HG02623 (cell line): ENCODE measurements at regions not wholly inside any gene's neighbourhood (a gene's known extent, or its start where the extent isn't known, plus 50 kb on each side); places are given as distances from the start of the nearest gene placed in this dataset.

ENCODE experiments used
- ATAC-seq: cut with Tn5 transposase; IDR thresholded peaks from one replicate; pipeline ENCODE4 v1.9.1; 2021; ENCODE audit warnings: moderate library complexity; ENCODE audit not compliant: unreplicated experiment

DNA sequence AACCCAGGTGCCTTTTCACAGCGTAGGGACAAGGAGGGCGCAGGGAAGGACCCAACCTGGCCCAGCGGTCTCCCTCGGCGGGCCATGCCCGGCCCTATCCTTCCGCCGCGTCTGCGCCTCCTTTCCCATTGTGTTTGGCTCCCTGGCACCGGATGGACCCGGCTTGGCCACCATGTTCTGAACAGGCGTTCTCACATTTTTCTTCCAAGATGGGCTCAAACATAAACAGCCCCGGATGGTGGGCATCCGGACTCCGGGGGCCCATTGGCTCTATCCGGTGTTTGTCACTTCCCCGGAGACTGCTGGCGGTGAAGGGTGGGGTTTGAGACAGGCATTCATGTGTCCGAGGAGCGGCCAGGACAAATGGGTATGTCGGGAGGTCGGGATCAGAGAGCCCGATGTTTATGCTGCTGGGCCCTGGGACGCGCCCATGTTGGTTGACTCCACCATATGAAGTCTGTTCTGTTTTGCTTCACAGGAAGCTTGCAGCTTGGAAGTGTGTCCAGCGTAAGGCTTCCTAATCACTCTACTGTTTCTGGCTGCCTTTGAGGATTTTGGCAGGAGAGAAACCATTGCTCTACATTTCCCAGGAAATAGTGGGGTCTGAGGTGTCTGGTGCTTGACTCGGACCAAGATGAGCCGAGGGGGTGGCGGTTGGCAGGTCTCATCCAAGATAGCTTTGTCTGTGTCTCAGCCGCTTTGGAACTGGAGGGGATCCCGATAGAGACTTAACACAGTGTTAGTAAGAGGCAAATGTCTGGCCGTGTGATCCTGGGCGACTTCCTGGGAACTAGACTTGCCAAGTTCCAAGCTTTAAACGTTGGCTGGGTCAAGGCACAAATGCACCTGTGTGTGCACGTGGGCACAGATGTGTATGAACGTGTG, 188.3 kb downstream of the IRF8 start:
- ATAC-seq = no peak

DNA sequence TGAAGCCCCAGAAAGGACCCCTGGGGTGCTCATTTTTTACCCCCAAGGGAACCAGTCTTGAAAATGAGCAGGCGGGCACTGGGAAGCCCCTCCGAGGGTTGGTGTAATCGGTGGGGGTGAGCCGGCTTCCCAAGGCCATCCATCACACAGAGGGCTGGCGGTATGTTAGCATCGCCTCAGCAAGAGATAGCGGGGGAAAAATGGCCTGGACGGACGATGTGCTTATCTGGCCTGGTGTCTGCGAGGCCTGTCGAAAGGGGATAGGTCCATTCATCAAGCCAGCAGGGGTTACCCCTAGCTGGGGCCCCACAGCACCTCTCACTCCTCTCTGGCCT, 188.9 kb downstream of the IRF8 start:
- ATAC-seq = no peak

DNA sequence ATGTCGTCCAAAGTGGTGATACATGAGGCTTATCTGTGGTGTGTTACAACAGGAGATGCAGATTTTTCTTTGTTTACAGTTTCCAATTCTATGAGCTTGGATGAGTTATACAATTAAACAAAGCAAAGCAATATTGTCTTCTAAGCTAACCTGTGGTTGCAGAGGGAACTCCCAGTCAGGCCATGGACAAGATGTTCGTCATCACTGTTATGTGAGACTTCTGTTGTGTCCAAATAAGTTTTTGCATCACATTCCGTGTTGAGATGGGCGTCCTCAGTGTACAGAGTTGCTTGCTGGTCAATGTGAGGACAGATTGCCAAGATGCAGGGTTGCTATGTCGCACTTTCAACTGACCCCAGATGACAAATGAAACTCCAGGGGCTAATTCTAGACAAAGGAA, 189.3 kb downstream of the IRF8 start:
- ATAC-seq = no peak

DNA sequence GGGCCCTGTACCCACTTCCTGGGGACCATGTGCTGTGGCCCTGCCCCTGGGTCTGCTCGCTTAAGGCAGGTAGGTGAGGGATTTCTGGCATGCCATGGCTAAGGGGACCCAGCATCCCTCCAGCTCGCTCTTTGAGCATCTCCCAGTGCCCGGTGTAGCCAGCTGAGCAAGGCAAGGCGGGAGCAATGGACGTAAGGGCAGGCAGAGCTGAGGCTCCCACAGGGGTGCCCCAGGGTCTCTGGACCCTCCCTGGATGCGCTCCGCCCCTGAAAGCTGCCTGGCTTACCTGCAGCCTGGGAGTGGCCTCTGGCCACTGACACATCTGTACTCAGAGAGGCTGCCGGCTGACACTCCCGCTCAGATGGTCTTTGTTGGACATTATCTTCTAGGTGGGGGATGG, 189.9 kb downstream of the IRF8 start:
- ATAC-seq = no peak

DNA sequence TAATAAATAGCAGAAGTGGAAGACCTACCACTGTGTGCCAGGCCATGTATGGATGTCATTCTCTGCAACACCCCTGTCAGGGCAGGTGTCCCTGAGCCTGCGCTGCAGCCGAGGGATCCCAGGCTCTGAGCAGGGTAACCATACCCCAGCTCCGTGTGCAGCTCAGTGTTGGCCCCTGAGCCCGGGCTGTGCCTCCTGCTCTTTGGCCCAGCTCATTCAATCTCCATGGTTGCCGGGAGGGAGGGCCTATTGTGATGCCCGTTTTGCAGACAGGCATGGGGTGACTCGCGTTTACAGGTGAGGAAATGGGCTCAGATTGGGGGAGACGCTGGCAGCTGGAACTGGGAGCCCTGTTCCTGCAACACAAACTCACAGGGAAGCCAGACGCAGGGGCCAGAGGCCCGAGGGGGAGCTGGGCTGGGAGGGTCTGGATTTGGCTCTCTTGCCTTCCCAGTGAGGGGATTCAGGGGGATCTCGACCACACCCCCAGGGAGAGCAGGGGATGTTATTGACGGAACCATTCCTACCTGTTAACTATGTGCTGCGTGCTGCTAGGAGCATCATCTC, 190.5 kb downstream of the IRF8 start:
- ATAC-seq = no peak

DNA sequence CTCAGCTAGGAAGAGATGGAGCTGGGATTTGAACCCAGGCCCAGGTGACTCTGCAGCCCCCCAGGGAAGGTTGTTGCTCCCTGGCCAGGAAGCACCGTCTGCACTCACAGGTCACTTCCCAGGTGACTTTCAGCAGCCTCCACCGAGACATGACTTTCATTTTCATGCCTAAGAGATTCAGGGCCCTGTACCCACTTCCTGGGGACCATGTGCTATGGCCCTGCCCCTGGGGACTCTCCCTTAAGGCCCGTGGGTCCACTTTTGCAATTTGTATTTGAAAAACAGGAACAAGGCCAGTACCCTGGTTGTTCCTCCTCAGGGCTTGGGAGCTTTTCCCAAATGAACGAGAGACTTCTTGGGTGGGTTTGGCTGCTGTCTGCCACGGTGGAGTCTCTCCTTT, 191.0 kb downstream of the IRF8 start:
- ATAC-seq = no peak

DNA sequence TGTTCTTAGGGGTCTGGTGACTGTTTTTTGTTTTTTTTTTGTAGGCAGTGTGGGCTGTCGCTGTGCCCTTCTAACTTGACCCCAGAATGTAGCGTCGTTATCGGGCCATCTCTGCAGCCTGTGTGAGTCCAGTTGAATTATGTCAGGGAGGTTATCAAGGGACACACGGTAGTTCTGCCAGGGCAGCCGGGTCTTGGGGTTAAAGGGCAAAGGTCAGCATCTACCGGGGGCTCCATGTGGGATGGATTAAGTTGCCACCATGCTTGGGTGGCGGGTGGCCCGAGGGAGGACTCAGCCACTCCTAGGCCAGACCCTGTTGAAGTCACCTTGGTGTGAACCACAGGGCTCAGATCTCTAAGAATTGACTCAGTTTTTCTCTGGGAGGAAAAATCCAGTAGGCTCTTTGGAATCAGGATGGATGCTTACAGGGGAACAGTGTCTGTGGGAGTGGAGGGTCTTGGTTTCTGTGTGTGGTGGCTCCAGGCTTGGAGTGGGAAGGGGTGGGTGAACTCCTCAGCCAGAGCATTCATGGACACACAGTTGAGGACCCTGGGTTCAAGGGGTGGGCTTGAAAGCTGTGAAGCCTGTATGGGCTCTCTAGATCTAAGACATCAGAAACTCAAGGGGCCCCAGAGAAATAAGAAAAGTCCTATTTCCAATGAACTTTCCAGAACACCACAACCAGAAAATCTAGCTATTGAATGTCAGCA, 191.7 kb downstream of the IRF8 start:
- ATAC-seq = no peak

DNA sequence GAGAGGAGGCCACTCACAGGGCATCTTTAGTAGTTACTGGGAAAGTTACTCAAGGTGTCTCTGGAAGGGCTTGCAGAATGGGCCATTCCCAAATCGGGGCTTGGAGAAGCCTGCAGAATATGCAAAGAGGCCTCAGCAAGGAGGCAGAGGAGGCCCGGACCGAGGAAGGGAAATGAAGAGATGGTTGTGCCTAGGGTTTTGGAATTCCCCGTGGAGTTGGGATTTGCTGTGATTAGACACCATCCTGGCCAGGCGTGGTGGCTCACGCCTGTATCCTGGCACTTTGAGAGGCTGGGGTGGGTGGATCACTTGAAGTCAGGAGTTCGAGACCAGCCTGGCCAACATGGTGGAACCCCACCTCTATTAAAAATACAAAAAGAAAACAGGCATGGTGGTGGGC, 193.0 kb downstream of the IRF8 start:
- no peak for ATAC-seq

DNA sequence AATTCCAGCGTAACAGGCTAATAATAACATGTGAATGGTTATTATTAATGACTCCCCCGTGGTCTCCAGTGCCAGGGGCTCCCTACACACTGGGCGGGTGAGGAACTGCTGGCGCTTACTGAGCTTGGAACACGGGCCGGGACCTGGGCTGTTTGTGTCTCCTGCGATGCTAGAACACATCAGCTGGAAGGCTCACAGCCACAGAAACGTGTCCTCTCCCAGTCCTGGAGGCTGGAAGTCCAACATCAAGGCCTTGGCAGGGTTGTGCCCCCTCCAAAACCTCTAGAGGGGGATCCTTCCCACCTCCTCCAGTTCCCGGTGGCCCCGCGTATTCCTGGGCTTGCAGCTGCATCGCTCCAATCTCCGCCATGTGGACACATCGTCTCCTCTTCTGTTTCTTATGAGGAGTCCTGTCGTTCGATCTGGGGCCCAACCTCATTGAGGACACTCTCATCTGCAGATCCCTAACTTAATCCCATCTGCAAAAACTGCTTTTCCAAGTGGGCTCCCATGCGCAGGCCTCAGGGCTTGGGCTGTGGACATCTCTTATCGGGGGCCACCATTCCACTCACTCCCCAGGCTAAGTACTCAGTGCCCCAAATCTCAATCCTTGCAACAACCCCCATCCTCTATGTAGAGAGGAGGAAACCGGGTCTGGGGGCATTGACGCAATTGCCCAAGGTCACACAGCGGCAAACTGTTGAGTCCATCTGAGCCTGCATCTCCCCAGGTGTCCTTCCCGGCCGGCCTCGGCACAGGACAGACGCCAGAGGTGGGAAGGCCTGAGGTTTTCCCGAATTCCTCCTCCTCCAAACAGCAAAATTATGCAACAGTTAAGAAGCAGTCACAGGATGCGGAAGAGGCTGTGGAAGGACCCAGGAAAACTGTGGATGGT, 193.9 kb downstream of the IRF8 start:
- ATAC-seq = no peak

DNA sequence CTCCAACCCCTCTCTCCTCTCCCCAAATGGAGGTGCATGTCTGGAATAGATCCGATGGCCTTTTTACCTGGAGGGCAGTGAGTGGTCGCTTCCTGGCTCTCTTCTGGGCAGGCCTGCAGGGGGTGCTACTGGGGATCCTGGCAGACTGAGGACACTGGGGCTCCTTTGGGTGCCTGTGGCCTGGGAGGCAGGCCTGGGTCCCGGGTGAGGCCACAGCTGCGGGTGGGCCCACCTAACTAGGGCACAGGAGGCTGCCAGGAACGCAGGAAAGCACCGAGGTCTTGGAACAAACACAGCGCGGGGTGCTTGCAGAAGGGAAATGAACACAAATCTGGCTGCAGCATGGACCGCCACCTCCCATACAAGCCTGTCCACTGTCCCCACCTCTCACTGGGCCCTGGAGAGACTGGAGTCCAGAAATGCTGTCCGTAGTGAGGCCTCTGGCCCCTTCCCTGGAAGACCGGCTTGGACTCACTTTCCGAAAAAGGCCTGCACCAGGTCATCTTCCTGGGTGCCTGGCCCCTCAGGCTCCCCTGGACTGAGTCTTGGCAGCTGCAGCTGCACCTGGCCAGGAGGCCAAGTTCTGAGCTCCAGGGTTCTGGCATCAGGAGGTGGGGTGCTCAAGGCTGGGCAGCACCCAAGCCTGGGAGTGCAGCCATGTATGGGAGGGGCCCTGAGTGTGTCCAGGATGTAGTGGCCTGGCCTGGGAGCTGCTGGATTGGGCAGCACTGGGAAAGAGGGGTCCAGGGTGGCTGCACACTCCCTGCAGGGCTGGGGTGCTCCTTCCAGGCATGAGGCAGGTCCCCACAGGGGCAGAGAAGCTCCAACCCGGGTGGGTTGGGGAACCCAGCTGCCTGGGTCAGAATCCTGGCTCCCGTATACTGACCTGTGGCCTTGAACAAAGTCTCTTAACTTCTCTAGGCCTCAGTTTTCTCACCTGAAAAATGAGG, 195.1 kb downstream of the IRF8 start:
- ATAC-seq = no peak

DNA sequence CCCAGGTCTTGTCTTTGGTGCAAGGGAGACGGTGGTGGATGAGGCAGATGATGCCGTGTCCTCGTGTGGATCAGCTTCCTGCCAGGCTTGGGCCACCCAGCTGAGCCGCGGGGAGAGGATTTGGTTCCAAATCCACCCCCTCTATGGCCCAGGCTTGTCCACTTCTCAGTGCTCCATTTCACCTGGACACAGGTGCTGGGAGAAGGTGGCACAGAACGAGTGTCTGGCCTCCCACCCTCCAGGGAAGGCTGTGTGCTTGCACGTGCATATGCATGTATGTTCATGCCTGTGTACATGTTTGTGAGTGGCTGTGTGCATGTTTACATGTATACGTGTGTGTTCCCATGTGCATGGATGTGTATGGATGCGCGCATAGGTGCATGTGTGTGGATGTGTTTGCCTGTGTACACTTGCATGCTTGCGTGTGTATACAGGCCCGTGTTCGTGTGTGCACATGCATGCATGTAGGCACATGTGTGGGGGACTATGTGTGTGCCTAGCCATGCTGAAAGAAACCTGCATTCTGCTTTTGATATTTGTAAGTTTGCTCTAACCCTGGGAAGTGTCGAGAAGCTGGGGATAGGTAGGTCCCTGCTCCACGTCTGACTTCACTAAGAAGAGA, 196.3 kb downstream of the IRF8 start:
- no peak for ATAC-seq

DNA sequence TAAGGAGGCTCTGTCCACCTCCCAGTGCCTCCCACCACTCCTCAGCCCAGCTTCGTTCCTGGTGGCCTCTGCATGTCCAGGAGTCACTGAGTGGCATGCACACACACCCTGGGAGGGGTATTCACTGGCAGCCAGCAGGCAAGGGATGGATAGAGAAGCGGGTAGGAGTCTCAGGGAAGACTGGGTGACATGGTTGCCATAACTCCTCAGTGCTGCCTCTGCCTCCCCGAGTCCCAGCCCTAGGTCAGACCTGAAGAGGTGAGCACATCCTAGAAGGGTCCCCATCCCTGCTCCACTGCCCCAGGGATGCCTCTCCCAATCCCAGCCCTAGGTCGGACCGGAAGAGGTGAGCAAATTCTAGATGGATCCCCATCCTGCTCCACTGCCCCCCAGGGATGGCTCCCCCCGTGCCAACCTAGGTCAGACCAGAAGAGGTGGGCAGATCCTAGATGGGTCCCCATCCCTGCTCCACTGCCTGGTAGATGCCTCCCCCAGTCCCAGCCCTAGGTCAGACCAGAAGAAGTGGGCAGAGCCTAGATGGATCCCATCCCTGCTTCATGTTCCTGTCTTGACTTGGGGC, 197.0 kb downstream of the IRF8 start:
- ATAC-seq = no peak

DNA sequence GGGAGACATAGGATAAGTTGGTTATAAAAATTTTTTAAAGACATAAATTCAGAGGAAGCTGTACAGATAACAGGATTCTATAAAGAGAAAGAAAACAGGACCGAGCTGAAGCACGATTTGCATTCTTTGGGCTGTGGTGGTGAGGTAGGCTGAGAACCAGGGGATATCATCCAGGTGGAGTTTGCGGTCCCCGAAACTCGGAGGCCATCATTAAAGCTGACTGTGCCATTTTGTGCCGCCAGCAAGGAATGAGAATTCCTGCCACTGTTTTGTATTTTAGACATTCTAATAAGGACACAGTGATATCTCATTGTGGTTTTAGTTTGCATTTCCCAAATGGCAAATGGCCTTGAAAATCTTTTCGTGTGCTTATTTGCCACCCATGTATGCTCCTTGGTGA, 197.9 kb downstream of the IRF8 start:
- ATAC-seq = no peak

DNA sequence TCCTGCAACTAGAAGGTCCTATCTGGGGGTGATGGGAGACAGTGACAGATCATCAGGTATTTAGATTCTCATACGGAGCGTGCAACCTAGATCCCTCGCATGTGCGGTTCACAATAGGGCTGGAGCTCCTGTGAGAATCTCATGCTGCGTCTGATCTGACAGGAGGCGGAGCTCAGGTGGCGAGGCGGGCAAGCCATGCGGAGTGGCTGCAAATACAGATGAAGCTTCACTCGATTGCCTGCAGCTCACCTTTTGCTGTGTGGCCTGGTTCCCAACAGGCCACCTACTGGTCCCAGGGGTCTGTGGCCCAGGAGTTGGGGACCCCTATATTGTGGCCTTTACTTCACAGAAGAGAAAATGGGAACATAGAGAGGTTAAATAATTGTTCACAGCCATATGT, 200.4 kb downstream of the IRF8 start:
- no peak for ATAC-seq

DNA sequence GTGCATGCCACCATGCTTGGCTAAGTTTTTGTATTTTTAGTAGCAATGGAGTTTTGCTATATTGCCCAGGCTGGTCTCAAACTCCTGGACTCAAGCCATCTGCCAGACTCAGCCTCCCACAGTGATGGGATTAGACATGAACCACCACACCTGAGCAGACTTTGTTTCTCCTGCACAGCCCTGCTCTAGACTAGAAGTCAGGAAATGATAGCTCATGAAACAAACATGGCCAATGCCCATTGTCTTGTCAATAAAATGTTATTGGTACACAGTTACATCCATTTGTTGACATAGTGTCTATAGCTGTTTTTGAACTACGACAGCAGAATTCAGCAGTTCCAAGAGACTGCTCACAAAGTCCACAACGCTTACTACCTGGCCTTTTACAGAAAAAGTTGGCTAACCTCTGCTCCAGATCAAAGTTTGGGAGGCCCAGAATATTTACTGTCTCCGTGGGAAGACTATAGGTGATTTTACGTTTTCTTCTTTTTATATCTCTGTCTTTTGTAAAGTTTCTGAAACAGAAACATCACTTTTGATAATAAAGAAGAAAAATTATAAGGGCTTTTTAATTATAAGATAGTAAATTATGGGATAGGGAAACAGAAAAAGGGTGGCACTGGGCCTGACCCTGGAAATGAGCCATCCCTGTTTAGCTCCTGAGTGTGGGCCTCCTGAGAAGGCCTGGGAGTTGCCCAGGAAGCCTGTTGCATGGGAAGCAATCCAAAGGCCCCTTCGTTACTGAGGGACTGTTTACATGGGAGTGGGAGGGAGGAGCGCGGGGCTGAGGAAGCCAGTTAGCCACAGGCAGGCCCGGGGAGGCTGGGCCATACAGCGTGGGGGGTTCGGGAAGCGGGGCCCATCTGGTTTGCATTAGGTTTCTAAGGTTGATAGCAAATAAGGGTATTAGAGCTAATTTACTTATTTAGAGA, 201.5 kb downstream of the IRF8 start:
- no peak for ATAC-seq

DNA sequence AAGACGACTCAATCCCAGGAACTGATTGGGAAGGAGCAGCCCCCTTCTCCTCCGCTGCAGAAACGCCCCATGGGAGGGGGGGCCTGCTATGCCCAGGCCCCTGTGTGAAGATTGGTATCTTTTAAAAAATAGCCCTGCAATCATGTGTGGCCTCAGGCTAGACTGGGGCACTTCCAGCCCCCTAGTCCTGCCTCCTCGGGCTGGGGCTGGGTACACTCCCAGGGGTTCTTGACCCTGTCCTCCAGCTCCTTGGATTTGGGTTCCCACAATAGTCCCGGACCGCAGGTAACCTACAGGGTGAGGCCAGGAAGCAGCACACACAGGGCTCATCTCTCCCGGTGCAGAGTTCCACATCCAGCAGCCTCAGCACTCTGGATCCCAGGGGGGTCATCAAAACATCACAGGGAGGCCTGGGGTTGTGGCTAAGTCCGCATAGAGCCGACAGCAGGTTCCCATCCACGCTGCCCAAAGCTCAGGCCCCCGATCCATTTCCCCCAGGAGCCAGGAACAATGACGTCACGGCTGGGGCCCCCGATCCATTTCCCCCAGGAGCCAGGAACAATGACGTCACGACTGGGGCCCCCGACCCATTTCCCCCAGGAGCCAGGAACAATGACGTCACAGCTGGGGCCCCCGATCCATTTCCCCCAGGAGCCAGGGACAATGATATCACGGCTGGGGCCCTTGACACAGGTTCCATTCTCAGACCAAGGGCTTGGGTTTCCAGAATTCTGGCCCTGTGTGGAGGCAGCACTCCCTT, 202.4 kb downstream of the IRF8 start:
- ATAC-seq = no peak

DNA sequence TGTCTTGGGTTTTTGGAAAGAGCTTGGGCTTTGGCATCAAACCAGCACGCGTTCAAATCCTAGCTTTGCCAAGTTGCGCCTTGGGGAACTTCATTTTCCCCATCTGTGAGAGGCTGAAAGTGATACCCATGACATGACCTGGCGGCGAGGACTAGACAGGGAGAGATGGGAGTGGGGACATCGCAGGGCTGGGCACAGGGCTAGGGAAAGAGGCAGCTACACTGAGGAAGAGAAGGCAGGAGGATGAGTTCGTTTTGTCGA, 202.9 kb downstream of the IRF8 start:
- ATAC-seq = no peak

DNA sequence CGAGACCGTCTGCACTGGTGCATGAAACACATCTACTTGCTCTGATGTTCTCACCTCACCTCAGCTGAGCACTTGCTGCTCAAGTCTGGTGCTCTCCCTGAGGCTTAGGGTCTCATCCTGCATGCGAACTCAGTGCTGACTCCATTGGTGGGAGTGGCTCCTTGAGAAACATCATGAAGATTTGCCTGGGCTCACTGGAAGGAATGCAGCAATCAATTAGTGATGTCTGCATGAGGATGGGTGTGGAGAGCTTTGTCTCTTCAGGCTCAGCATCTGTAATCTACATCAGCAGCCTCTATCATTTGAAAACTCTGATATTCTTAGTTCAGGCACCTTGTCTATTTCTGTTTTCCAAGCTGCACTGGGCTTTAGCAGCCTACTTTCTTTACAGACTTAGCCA, 204.4 kb downstream of the IRF8 start:
- ATAC-seq = no peak
